ENCODE measurements at regions not wholly inside any gene's neighbourhood (a gene's known extent, or its start where the extent isn't known, plus 50 kb on each side); places are given as distances from the start of the nearest gene placed in this dataset.

GRCh38 chr6:105795366-105795765, 290.8 kb upstream of the PRDM1 start:
- H3K27ac ChIP-seq (ENCODE audit: extremely low read depth, low read depth, low read length), result no peak overlapping the region
- ChIA-PET CTCF (interaction anchor here (0.6 kb wide), 1 partner anchor 61 kb away, joined by 3 read pairs; no protein-coding TSS in a partner anchor), POLR2A (no interaction called here)
- no peaks in the 10 kb centered on the region for H3K36me3 ChIP-seq (ENCODE audit: control insufficient read depth in 2 of 2, insufficient read depth in 1 of 2, low read length in 2 of 2)
- no peaks in the 10 kb centered on the region for H3K4me1 ChIP-seq (ENCODE audit: control insufficient read depth, insufficient read depth, low read length)
- no peak for TF ChIP-seq ZNF391 (tag by site-specific recombination; IDR thresholded peaks at IDR 0.05; ENCODE audit: borderline replicate concordance, low read depth)
- TF ChIP-seq ZNF555 (tag by site-specific recombination; conservative IDR thresholded peaks at IDR 0.05), result no peak
- no peak for TF ChIP-seq ZNF513 (tag by site-specific recombination; IDR thresholded peaks at IDR 0.05)
- TF ChIP-seq, protein P1, sequence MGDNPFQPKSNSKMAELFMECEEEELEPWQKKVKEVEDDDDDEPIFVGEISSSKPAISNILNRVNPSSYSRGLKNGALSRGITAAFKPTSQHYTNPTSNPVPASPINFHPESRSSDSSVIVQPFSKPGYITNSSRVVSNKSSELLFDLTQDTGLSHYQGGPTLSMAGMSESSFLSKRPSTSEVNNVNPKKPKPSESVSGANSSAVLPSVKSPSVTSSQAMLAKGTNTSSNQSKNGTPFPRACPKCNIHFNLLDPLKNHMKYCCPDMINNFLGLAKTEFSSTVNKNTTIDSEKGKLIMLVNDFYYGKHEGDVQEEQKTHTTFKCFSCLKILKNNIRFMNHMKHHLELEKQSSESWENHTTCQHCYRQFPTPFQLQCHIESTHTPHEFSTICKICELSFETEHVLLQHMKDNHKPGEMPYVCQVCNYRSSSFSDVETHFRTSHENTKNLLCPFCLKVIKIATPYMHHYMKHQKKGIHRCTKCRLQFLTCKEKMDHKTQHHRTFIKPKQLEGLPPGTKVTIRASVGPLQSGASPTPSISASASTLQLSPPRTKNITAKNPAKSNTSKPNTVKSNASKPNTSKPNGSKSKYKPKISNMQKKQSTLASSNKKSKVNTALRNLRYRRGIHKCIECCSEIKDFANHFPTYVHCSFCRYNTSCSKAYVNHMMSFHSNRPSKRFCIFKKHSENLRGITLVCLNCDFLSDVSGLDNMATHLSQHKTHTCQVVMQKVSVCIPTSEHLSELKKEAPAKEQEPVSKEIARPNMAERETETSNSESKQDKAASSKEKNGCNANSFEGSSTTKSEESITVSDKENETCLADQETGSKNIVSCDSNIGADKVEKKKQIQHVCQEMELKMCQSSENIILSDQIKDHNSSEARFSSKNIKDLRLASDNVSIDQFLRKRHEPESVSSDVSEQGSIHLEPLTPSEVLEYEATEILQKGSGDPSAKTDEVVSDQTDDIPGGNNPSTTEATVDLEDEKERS (tag by site-specific recombination; IDR thresholded peaks at IDR 0.05), result no peak
- TF ChIP-seq, protein P2, sequence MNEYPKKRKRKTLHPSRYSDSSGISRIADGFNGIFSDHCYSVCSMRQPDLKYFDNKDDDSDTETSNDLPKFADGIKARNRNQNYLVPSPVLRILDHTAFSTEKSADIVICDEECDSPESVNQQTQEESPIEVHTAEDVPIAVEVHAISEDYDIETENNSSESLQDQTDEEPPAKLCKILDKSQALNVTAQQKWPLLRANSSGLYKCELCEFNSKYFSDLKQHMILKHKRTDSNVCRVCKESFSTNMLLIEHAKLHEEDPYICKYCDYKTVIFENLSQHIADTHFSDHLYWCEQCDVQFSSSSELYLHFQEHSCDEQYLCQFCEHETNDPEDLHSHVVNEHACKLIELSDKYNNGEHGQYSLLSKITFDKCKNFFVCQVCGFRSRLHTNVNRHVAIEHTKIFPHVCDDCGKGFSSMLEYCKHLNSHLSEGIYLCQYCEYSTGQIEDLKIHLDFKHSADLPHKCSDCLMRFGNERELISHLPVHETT (tag by site-specific recombination; IDR thresholded peaks at IDR 0.05), result no peak
- no peak for TF ChIP-seq KLF8 (tag by site-specific recombination; IDR thresholded peaks at IDR 0.05)
- no peak for TF ChIP-seq SP7 (tag by site-specific recombination; IDR thresholded peaks at IDR 0.05)
- no peak for TF ChIP-seq ZNF701 (tag by site-specific recombination; IDR thresholded peaks at IDR 0.05)
- TF ChIP-seq ZBTB21 (tag by site-specific recombination; IDR thresholded peaks at IDR 0.05), result no peak
- no peak for TF ChIP-seq ZNF580 (tag by site-specific recombination; IDR thresholded peaks at IDR 0.05)
- no peak for TF ChIP-seq ZBTB17 (tag by site-specific recombination; IDR thresholded peaks at IDR 0.05)
- TF ChIP-seq ZNF121 (tag by site-specific recombination; IDR thresholded peaks at IDR 0.05), result no peak
- TF ChIP-seq ZNF394 (tag by site-specific recombination; IDR thresholded peaks at IDR 0.05; ENCODE audit: borderline replicate concordance), result no peak
- H3K4me3 ChIP-seq (ENCODE audit: low read depth, low read length), result no peak overlapping the region
- no peaks in the 10 kb centered on the region for H3K9me3 ChIP-seq (ENCODE audit: control insufficient read depth, insufficient read depth, low read depth, low read length)

GRCh38 chr6:105794870-105795269, 291.3 kb upstream of the PRDM1 start:
- Histone ChIP-seq H3K36me3 (ENCODE audit: control insufficient read depth in 2 of 2, insufficient read depth in 1 of 2, low read length in 2 of 2) (no peaks in the 10 kb centered on the region), H3K4me1 (ENCODE audit: control insufficient read depth, insufficient read depth, low read length) (no peaks in the 10 kb centered on the region), H3K9me3 (ENCODE audit: control insufficient read depth, insufficient read depth, low read depth, low read length) (no peaks in the 10 kb centered on the region), H3K27ac (ENCODE audit: extremely low read depth, low read depth, low read length) (no peak overlapping the region), H3K4me3 (ENCODE audit: low read depth, low read length) (no peak overlapping the region)
- ChIA-PET POLR2A (no interaction called here), CTCF (interaction anchor here (0.6 to 0.7 kb wide), 2 partner anchors 60 to 62 kb away, joined by 3 to 4 read pairs; no protein-coding TSS in a partner anchor)
- TF ChIP-seq ZNF433 (tag by site-specific recombination; IDR thresholded peaks at IDR 0.05; ENCODE audit: low read depth) (no peak), ZBTB48 (tag by site-specific recombination; IDR thresholded peaks at IDR 0.05) (no peak), ZNF140 (tag by site-specific recombination; IDR thresholded peaks at IDR 0.05) (no peak), ZNF121 (tag by site-specific recombination; IDR thresholded peaks at IDR 0.05) (no peak), ZNF571 (tag by site-specific recombination; IDR thresholded peaks at IDR 0.05) (no peak), ZNF629 (tag by site-specific recombination; IDR thresholded peaks at IDR 0.05) (no peak), ZNF549 (tag by site-specific recombination; IDR thresholded peaks at IDR 0.05) (no peak), ZBTB49 (tag by site-specific recombination; IDR thresholded peaks at IDR 0.05; ENCODE audit: low read depth) (no peak), ZNF747 (tag by site-specific recombination; IDR thresholded peaks at IDR 0.05) (no peak), ZNF221 (tag by site-specific recombination; IDR thresholded peaks at IDR 0.05; ENCODE audit: borderline replicate concordance) (no peak), ZNF585B (tag by site-specific recombination; IDR thresholded peaks at IDR 0.05) (no peak)
- TF ChIP-seq, protein P3, sequence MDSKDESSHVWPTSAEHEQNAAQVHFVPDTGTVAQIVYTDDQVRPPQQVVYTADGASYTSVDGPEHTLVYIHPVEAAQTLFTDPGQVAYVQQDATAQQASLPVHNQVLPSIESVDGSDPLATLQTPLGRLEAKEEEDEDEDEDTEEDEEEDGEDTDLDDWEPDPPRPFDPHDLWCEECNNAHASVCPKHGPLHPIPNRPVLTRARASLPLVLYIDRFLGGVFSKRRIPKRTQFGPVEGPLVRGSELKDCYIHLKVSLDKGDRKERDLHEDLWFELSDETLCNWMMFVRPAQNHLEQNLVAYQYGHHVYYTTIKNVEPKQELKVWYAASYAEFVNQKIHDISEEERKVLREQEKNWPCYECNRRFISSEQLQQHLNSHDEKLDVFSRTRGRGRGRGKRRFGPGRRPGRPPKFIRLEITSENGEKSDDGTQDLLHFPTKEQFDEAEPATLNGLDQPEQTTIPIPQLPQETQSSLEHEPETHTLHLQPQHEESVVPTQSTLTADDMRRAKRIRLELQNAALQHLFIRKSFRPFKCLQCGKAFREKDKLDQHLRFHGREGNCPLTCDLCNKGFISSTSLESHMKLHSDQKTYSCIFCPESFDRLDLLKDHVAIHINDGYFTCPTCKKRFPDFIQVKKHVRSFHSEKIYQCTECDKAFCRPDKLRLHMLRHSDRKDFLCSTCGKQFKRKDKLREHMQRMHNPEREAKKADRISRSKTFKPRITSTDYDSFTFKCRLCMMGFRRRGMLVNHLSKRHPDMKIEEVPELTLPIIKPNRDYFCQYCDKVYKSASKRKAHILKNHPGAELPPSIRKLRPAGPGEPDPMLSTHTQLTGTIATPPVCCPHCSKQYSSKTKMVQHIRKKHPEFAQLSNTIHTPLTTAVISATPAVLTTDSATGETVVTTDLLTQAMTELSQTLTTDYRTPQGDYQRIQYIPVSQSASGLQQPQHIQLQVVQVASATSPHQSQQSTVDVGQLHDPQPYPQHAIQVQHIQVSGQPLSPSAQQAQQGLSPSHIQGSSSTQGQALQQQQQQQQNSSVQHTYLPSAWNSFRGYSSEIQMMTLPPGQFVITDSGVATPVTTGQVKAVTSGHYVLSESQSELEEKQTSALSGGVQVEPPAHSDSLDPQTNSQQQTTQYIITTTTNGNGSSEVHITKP (tag by site-specific recombination; IDR thresholded peaks at IDR 0.05), result no peak
